Right renal cortex interstitium (tissue), 3 donors: ENCODE measurements at regions not wholly inside any gene's neighbourhood (a gene's known extent, or its start where the extent isn't known, plus 50 kb on each side); places are given as distances from the start of the nearest gene placed in this dataset.

Experiments
- DNase-seq, 3 donors: peaks; one replicate each; pipeline ENCODE4 v3.0.0-alpha.2; 2013; ENCODE audit warnings: low read depth in 3 of 3, low spot score in 2 of 3

DNA sequence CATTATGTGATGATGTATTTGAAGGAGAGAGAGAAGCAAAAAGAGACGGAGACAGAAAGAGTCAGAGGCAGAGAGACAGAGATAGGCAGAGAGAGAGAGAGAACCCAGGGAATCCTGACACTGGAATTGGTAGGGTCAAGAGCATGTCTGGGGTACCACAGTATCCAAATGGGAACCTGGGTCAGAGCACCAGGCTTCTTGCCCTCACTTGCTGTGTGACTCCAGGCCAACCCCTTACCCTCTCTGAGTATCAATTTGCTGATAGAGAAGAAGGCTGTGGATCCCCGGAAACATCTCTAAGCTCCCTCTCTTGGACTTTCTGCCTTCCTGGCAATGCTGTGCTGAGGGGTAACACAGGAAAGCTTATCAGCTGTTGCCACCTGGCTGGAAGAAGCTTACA, 385.3 kb upstream of the SULF2 start:
- DNase-seq = no peak

DNA sequence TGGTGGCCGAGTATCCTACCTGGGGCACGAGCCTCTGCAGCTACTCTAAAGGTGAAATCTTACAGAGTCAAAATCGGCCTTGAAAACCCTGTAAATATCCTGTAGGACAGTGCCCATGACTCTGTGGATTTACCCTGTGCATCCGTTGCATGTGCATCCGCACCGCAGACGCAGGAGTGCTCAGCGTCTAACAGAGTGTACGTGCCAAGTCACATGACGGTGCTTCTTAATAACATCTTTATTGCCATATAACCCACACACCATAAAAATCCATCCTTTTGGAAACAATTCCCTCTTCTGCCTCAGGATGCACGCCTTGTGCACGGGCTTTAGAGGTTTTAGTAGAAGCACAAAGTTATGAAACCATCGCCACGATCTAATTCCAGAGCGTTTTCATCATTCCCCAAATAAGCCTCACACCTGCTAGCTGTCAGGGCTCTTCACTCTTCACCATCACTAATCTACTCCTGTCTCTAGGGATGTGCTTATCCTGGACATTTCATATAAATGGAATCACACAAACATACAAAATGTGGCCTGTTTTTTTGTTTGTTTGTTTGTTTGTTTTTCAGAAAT, 384.5 kb upstream of the SULF2 start:
- DNase-seq = no peak

DNA sequence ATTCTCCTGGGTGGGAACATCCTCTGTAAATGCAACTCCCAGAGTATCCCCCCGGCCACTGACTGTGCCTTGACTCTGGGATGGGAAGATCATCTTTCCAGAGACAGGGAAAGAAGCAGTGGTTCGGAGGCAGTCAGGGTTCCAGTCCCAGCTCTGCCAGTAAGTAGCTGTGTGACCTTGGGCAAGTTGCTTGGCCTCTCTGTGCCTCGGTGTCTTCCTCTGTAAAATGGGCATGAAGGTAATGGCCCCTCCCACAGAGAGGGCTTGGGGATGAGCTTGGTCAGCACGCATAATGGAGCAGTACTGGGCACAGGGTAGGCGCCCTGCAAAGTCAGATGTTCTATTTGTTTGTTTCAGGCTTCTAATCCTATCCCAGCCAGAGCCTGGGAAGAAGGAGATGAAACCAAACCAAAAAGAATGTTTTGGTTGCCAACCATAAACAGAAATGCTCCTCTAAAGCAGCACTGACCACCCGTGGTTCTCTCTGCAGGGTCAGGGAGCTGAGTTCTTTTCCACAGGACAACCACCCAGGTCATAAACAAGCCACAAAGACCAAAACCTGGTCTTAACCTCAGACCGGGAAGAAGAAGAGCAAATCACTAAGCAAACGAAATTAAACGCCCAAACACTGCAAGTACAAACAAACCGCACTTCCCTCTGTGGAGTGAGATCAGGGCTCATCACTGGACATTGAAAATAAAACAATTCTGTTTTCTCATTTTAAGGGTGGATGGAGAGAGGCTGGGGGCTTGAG, 381.0 kb upstream of the SULF2 start:
- DNase-seq = no peak

DNA sequence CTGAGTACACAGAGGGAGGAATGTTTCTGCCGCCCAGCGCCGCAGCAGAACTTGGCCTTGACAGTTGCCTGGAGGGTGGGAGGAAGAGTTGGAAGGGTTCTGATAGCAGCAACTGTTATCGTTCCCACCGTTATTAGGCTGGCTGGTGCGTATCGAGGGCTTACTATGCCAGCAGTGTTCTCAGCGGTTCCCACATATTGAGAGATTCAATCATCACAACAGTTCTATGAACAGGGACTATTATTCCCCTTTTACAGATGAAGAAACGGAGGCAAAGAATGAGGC, 380.1 kb upstream of the SULF2 start:
- no peak for DNase-seq

DNA sequence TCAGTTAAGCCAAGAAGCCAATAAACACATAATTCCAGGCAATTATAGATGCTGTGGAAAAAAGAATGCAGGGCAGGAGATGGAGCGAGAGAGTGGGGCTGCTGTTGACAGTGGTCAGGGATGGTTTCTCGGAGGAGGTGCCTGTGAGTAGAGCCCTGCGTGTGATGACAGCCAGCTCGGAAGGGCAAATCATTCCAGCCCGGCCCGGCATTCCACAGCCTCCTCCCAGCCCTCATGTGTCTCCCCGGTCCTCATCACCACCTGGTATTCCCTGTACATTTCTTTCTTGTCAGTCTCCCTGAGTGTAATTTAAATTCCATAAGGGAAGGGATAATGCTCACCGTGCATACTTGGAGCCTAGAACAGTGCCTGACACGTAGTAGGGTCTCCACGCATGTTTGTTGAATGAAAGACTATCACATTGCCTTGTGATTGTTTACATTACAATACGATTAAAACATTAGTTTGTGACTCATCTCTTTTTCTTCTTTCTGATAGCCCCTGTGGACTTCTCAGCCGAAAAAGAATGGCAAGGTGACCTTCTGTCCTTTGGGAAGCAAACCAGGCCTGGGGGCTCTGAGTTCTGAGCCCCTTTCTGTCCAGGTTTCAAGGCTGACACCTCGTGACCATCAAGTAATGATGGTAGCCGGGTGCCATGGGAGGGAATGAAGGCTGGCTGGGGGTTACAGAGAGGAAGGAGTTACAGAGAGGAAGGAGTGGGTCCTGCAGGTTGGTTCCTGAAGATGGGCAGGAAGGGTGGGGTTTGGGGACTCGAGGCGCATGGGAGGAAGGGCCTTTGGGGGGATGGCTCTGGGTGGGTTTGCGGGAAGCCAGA, 379.5 kb upstream of the SULF2 start:
- no peak for DNase-seq

DNA sequence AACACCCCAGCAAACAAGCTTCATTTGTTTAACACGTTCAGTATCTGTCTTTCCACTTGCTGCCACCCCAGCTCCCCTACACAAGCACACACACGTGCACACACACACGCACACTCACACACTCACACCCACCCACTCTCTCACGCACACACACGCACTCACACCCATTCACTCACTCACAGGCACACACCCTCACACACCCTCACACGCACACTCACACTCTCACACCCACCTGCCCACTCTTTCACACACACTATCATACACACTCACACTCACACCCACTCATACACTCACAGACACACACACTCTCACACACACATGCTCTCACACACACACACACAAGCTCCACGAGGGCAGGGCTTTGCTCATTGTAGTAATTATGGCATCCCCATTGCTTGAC, 378.8 kb upstream of the SULF2 start:
- no peak for DNase-seq

DNA sequence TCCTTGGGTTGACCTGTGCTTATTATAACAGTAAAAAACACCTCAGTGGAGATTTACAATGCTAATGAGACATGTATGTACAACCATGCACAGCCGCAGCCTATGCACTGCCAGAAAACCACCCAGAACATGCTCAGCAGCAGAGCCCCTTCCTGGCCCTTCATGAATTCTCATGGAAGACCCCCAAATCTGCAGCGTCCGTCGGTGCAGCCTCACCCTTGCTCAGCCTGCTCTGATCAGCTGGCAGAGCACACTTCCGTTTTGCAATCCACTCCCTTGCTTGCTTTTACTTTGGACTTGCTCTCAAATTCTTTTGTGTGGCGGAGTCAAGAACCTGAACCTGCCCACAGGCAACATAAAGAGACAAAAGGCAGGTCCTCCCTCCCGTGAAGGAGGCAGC, 378.2 kb upstream of the SULF2 start:
- DNase-seq = no peak

DNA sequence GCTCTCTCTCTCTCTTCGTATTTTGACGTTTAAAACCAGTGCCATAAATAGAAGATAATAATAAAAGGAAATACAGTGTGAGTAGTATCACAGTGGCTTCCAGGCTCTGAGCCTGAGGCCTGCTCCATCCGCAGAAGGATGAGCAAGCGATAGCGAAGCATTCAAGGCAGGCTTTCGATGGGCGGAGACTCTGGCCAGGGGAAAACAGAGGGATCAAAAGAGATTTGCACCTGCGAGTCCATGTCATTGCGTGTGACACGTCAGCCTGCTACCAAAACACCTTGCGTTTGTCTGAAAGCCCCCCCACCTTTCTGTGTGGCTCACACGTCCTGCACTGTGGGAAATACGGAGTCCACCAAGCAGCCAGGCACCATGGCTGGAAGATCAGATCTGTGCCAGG, 377.3 kb upstream of the SULF2 start:
- DNase-seq = no peak

DNA sequence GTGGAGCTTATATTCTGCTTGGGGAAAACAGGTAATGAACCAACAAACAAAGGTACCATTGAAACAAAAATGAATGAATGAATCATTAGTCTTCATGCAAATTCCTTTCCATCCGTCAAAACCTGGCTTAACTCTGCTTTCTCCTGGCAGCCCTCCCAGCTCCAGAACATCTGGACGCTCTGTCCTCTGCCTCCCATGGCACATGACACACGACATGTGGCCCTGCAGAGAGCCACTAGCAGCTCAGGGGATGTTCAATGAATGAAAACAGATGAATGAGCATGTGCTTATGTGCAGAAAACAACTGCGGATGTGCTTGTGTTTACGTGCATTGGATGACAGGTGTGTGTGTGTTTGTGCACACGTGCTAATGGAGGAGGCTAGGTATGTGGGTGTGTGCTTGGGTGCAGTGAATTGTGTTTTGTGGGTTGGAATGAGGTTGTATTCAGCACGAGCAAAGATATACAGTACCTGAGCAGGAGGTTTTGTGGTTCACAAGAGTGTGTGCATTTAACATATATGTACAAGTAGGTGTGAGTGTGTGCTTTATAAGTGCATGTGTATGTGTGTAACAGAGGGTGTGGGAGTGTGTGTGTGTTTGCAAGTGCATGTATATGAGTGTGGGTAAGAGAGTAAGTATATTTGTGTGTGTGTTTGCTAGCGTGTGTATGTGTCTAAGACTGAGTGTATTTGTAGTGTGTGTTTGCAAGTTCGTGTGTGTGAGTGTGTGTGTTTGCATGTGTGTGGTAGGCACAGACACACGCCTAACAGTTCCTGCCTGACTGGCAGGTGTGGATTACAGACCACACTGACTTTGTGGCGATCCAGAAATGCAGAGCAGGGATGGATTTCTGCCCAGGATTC, 374.1 kb upstream of the SULF2 start:
- no peak for DNase-seq

DNA sequence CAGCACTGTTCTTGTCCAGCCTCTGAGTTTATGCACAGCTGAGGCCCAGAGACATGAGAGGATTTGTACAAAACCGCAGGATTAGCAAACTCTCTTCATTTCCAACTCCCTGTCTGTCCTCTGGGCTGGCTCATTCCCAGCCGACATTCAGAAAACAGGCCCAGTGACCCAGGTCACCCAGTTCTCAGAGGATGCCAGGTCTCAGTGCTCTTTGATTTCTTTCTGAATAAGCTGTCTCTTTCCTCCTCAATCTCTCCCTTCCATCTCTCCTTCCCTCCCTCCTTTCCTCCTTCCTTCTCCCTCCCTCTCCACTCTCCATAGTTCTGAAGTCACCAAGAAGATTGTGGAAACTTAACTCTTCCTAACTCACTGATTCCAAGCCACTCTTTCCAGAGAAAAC, 372.7 kb upstream of the SULF2 start:
- DNase-seq = no peak

DNA sequence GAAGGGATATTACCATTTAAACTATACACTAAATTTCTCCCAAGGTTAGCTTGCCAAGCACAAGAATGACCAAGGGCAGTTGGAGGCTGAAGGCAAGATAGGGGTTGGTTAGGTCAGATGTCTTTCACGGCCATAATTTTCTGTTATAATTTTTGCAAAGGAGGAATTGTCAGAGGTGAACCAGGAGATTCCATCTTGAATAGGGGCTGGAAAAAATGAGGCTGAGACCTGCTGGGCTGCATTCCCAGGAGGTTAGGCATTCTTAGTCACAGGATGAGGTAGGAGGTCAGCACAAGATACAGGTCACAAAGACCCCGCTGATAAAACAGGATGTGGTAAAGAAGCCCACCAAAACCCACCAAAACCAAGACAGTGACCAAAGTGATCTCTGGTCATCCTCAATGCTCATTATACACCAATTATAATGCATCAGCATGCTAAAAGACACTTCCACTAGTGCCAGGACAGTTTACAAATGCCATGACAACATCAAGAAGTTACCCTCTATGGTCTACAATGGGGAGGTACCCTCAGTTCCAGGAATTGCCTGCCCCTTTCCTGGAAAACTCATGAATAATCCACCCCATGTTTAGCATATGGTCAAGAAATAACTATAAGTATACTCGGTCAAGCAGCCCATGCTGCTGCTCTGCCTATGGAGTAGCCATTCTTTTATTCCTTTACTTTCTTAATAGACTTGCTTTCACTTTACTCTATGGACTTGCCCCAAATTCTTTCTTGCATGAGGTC, 371.8 kb upstream of the SULF2 start:
- no peak for DNase-seq

DNA sequence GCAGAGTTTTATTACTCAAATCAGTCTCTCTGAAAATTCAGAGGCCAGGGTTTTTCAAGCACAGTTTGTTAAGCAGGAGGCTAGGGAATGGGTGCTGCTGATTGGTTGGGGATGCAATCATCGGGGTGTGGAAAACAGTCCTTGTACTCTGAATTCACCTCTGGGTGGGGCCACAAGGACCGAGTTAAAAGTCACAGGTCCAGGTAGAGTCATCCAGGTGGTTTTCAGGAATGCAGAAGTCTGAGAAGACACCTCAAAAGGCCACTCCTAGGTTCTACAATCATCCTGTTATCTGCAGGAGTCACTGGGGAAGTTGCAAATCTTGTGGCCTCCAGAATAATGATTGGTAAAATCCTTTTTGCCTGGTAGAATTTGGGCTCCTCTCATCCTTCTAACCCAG, 371.2 kb upstream of the SULF2 start:
- no peak for DNase-seq

DNA sequence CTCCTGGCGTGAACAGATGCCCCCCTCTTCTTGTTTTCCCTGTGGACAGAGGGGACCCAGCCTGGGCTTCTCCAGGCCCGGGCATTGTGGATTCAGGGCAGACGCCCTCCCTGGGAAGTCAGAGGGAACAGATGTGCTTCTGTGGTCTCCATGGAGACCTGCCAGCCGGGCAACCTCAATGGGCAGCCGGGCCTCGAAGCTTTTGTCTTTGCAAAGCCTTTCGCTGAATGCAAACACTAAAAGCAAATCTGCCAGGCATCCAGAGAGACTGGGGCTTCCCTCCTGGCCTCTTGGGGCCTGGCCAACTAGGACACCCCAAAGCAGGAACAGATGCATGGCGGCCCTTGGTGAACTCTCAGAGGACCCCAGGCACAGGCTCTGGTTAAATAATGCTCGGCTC, 370.0 kb upstream of the SULF2 start:
- no peak for DNase-seq

DNA sequence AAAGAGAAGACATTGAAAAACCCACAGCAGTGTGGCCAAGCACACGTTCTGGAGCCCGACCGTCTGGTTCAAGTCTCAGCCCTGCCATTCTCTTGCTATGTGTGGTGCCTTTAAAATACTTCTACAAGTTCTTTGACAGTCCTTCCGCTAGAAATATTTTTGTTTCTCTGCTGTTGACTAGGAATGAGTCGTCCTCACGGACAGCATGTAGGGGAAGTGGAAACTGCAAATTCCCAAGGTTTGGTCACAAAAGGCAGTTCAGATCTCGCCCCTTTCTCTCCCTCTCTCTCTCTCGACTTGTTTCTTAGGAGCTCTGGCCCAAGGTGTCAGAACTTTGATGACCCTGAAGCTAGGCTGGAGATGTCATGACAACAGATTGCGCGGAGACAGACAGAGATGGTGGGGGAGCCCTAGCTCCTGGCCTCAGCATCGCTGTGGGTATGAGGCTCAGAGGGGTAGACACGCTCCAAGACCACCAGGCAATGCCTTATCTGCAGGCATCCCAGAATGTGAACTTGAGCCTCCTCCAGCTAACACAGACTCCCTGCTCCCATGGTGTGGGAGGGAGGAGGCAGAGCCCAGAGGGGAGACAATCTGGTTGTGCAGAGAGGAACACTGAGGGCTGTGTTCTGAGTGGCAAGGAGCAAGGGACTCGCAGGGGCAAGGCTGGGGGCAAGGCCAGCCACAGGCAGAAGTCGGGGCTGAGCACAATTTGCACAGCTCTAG, 368.9 kb upstream of the SULF2 start:
- no peak for DNase-seq

DNA sequence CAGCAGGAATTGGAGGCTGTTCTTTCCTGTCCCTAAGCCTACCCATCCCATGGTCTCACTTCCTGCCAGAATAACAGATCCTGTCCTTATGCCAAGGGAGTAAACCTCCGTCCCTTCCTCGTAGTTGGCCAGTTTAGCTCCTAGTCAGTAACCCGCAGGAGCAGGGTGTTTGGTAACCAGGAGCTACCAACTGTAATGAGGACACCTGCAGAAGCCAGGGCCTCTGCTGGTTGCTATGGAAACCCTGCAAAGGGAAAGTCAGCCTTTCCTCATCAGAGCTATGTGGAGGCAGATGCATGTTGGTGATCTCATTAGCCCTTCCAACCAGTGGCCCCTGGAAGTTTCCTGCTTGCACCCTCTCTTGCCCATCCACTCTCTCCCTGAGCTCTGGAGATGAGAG, 368.2 kb upstream of the SULF2 start:
- no peak for DNase-seq

DNA sequence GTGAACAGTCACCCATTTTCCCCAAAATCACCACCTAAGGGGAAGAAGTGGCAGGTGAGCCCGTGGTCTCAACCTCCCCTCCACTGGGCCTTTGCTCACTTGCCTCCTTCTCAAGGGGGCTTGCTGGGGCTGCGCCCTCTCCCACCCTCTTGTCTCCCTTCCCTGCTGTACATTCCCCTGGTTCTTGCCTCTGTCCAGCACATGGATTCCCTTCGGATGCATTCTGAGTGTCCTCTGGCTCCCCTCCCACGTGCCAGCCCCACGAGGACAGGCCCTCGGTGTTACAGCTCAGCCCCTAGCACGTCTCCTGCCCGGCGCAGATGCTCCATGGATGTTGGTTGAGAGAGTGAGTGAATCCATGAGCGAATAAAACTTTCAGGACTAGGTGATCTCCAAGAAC, 367.8 kb upstream of the SULF2 start:
- DNase-seq = no peak

DNA sequence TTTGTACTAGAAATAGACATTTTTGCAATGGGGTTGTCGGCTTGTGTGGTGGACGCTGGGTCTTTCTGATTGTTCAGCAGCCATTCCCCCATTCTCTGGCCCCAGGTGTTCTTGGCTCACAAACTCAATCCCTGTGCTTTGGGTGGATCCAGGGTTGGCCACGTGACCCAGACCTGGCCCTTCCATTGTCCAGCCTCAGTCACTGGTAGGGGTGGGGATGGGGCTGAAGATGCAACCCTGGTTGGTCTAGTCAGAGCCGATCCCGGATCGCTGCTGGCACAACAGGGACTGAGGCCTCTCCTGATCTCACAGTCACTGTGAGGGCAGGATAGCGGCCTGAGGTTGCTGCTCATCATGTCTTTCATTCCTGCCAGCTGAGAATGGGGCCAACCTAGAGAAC, 365.3 kb upstream of the SULF2 start:
- DNase-seq = no peak

DNA sequence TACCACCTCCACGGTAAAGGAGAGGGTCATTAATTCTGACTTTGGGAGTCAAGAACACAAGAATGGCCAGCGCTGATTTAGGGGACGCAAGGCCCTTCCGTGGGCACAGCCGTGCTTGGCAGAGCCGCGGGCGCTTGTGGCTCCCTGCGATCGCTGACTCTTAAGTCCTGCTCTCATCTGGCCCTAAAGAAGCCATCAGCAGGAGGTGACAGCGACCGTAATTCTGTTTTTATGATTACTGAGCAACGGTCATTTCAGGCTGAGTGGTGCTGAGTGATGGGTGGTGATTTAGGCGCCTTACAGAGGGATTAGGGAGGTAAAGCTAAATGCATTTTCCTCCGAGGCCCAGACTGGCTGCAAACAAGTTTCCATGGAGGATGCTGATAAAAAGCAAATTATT, 364.6 kb upstream of the SULF2 start:
- DNase-seq = no peak

DNA sequence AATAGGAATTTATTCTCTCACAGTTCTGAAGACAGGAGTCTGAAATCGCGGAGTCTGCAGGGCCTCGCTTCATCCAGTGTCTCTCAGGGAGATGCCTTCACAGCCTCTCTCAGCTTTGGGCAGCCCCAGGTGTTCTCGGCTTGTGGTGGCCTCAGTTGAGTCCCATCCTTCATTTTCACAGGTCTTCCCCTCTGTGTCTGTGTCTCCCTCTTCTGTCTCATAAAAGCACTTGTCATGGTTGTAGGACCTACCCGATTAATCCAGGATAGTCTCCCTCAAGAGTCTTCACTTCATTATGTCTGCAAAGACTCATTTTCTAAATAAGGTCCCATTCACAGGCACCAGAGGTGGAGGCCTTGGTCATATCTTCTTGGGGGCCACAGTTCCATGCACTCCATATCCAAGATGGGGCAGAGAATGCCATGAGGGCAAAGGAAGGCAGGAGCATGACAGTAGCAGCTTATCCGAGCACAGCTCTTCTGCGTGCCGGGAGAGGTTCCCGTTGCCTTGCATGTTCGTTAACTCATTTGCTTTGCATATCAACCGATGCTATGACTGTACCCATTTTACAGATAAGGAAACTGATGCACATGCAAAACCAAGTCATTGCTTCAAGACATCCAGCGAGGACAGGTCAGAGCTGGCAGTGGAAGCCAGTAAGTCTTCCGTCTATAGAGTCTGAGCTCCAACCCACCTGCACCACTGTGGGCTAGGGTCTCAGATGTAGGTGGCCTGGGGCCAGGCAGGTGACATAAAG, 363.8 kb upstream of the SULF2 start:
- no peak for DNase-seq
